Hepatocyte (in vitro differentiated cells): ENCODE measurements at regions not wholly inside any gene's neighbourhood (a gene's known extent, or its start where the extent isn't known, plus 50 kb on each side); places are given as distances from the start of the nearest gene placed in this dataset.
"Not testable (repeated sequence)": the region's sequence is repeated elsewhere in the genome, so short reads cannot be mapped to it uniquely, and the experiment has no call there.

Source experiments
- DNase-seq: peaks from one replicate; pipeline ENCODE4 v3.0.0-alpha.2; 2016; ENCODE audit warnings: low spot score
- H2AFZ ChIP-seq: fragments of 200-600 bp; sonication (generic); 2 replicates; pipeline ENCODE4 v1.6.0; 2016; ENCODE audit warnings: antibody characterized with exemption, mild to moderate bottlenecking
- H3K27ac ChIP-seq: fragments of 200-600 bp; sonication (generic); 2 replicates; pipeline ENCODE4 v1.5.1; 2016; ENCODE audit warnings: mild to moderate bottlenecking
- H3K27me3 ChIP-seq: fragments of 200-600 bp; sonication (generic); 2 replicates; pipeline ENCODE4 v1.6.1; 2016
- H3K36me3 ChIP-seq: fragments of 200-600 bp; sonication (generic); replicated peaks from 2 replicates; pipeline ENCODE4 v1.5.1; 2016; ENCODE audit warnings: low read depth; ENCODE audit not compliant: insufficient read depth
- H3K4me1 ChIP-seq: fragments of 200-600 bp; sonication (generic); 2 replicates; pipeline ENCODE4 v1.5.1; 2016; ENCODE audit warnings: mild to moderate bottlenecking, moderate library complexity; ENCODE audit not compliant: insufficient read depth
- H3K4me2 ChIP-seq: fragments of 200-600 bp; sonication (generic); 2 replicates; pipeline ENCODE4 v1.6.0; 2016
- H3K4me3 ChIP-seq: fragments of 200-600 bp; sonication (generic); 2 replicates; pipeline ENCODE4 v1.5.1; 2016; ENCODE audit warnings: mild to moderate bottlenecking
- H3K79me2 ChIP-seq: fragments of 200-600 bp; sonication (generic); 2 replicates; pipeline ENCODE4 v1.6.0; 2017; ENCODE audit warnings: mild to moderate bottlenecking
- H3K9me2 ChIP-seq: fragments of 200-600 bp; sonication (generic); replicated peaks from 2 replicates; pipeline ENCODE4 v1.6.0; 2017; ENCODE audit warnings: mild to moderate bottlenecking; ENCODE audit not compliant: insufficient read depth
- H3K9me3 ChIP-seq: fragments of 200-600 bp; sonication (generic); 2 replicates; pipeline ENCODE4 v1.5.1; 2016; ENCODE audit warnings: low read depth, mild to moderate bottlenecking
- H4K20me1 ChIP-seq: fragments of 200-600 bp; sonication (generic); 2 replicates; pipeline ENCODE4 v1.6.0; 2016; ENCODE audit warnings: mild to moderate bottlenecking; ENCODE audit not compliant: insufficient read depth, poor library complexity, severe bottlenecking
- CTCF ChIP-seq: fragments of 200-600 bp; sonication (generic); IDR thresholded peaks from 2 replicates; pipeline ENCODE4 v1.5.1; 2016; ENCODE audit warnings: antibody characterized with exemption, mild to moderate bottlenecking; ENCODE audit not compliant: poor library complexity
- EZH2 ChIP-seq: fragments of 200-600 bp; sonication (generic); IDR thresholded peaks from 2 replicates; pipeline ENCODE4 v1.6.1; 2016; ENCODE audit warnings: antibody characterized with exemption, mild to moderate bottlenecking, borderline replicate concordance
- EZH2phosphoT487 ChIP-seq: fragments of 200-600 bp; sonication (generic); IDR thresholded peaks from one replicate; pipeline ENCODE4 v1.6.1; 2018; ENCODE audit warnings: antibody characterized with exemption, mild to moderate bottlenecking, low read depth, moderate library complexity; ENCODE audit not compliant: unreplicated experiment, severe bottlenecking
- WGBS: methylation state at CpG from one replicate; pipeline ENCODE4 v1.1.6; 2016; ENCODE audit warnings: low lambda C conversion rate; ENCODE audit errors: missing lambda C conversion rate; 5-methylcytosine and 5-hydroxymethylcytosine counted together

- WGBS: 71% methylated on average over 1 of the region's 1 CpG
Measured at GRCh38 chr4:127523369-127523768, 109.4 kb upstream of the INTU start.

GRCh38 chr4:127525608-127526007, 107.1 kb upstream of the INTU start:
- Histone ChIP-seq H3K4me1 (peaks cover 3% of the 10 kb centered on the region), H3K79me2 (no peaks in the 10 kb centered on the region), H2AFZ (no peak overlapping the region), H3K9me3 (no peaks in the 10 kb centered on the region), H3K36me3 (no peaks in the 10 kb centered on the region), H3K27ac (no peak overlapping the region), H3K4me2 (no peak overlapping the region), H3K27me3 (no peaks in the 10 kb centered on the region), H3K4me3 (no peak overlapping the region), H4K20me1 (no peaks in the 10 kb centered on the region), H3K9me2 (no peaks in the 10 kb centered on the region)
- DNase-seq: no peak
- TF ChIP-seq CTCF (no peak), EZH2phosphoT487 (no peak), EZH2 (no peak)

More at GRCh38 chr4:127523369-127523768, 109.4 kb upstream of the INTU start:
- H3K4me1 ChIP-seq: no peaks in the 10 kb centered on the region
- H3K4me3 ChIP-seq: no peak overlapping the region
- no peaks in the 10 kb centered on the region for H3K36me3 ChIP-seq
- no peaks in the 10 kb centered on the region for H3K9me3 ChIP-seq
- H3K27ac ChIP-seq: no peak overlapping the region
- H2AFZ ChIP-seq: no peak overlapping the region
- H3K79me2 ChIP-seq: no peaks in the 10 kb centered on the region
- no peak overlapping the region for H3K4me2 ChIP-seq
- H3K9me2 ChIP-seq: no peaks in the 10 kb centered on the region
- no peaks in the 10 kb centered on the region for H4K20me1 ChIP-seq
- DNase-seq: no peak
- TF ChIP-seq CTCF: no peak
- no peaks in the 10 kb centered on the region for H3K27me3 ChIP-seq

GRCh38 chr4:127528302-127528701, 104.5 kb upstream of the INTU start:
- Histone ChIP-seq H3K27me3 (no peaks in the 10 kb centered on the region), H3K9me3 (no peaks in the 10 kb centered on the region), H3K9me2 (no peaks in the 10 kb centered on the region), H3K4me3 (no peak overlapping the region), H2AFZ (no peak overlapping the region), H3K36me3 (no peaks in the 10 kb centered on the region), H3K79me2 (no peaks in the 10 kb centered on the region), H4K20me1 (no peaks in the 10 kb centered on the region), H3K27ac (no peak overlapping the region), H3K4me1 (peaks cover 3% of the 10 kb centered on the region), H3K4me2 (no peak overlapping the region)
- TF ChIP-seq EZH2: no peak
- TF ChIP-seq CTCF: no peak
- no peak for TF ChIP-seq EZH2phosphoT487
- no peak for DNase-seq
- WGBS: 57% methylated on average over 1 of the region's 1 CpG

- H3K36me3 ChIP-seq, H4K20me1 ChIP-seq, H3K79me2 ChIP-seq, H3K27ac ChIP-seq, DNase-seq, H3K9me3 ChIP-seq, H3K27me3 ChIP-seq, H3K4me2 ChIP-seq, H3K4me3 ChIP-seq, H3K4me1 ChIP-seq, H2AFZ ChIP-seq, H3K9me2 ChIP-seq: not testable (repeated sequence)
Measured at GRCh38 chr4:127529879-127530278, 102.9 kb upstream of the INTU start.
